A673 (cell line): ENCODE measurements at regions not wholly inside any gene's neighbourhood (a gene's known extent, or its start where the extent isn't known, plus 50 kb on each side); places are given as distances from the start of the nearest gene placed in this dataset.

Experiments
- EZH2 ChIP-seq: fragments of 200-600 bp; sonication (generic); IDR thresholded peaks from 2 replicates; pipeline ENCODE4 v1.6.1; 2017; ENCODE audit warnings: borderline replicate concordance, low read depth, mild to moderate bottlenecking, mixed read lengths, antibody characterized with exemption, low read length; ENCODE audit not compliant: poor library complexity, severe bottlenecking
- TF ChIP-seq, protein P1 (sequence below): fragments of 300-800, 200-600 bp; sonication (generic); conservative IDR thresholded peaks from 2 replicates; pipeline ENCODE4 v1.5.1; 2017; ENCODE audit warnings: low read depth, mild to moderate bottlenecking, antibody characterized with exemption, low read length, moderate library complexity, mixed read lengths

DNA sequence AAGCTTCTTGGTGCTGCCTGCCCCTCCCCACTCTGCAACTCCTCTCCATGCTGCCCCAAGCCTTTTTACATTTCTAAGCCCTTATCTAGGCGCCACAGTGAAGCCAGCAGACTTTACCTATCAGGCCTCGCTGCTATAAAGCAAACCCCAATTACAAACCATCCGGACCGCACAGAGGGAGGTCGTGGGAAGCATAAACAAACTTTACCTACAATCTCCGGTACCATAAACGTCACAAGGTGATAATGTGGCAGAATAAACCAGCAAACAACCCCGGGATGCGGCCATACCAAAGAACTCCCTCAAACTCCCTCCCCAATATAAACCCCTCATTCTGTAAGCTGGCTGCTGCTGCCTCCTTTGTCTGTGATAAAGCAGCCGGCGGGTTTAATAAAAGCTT lies 54.0 kb upstream of the ZCCHC13 start:
- TF ChIP-seq, protein P1, sequence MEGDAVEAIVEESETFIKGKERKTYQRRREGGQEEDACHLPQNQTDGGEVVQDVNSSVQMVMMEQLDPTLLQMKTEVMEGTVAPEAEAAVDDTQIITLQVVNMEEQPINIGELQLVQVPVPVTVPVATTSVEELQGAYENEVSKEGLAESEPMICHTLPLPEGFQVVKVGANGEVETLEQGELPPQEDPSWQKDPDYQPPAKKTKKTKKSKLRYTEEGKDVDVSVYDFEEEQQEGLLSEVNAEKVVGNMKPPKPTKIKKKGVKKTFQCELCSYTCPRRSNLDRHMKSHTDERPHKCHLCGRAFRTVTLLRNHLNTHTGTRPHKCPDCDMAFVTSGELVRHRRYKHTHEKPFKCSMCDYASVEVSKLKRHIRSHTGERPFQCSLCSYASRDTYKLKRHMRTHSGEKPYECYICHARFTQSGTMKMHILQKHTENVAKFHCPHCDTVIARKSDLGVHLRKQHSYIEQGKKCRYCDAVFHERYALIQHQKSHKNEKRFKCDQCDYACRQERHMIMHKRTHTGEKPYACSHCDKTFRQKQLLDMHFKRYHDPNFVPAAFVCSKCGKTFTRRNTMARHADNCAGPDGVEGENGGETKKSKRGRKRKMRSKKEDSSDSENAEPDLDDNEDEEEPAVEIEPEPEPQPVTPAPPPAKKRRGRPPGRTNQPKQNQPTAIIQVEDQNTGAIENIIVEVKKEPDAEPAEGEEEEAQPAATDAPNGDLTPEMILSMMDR: no peak
- no peak for TF ChIP-seq EZH2
